ENCODE measurements at regions not wholly inside any gene's neighbourhood (a gene's known extent, or its start where the extent isn't known, plus 50 kb on each side); places are given as distances from the start of the nearest gene placed in this dataset.

DNA sequence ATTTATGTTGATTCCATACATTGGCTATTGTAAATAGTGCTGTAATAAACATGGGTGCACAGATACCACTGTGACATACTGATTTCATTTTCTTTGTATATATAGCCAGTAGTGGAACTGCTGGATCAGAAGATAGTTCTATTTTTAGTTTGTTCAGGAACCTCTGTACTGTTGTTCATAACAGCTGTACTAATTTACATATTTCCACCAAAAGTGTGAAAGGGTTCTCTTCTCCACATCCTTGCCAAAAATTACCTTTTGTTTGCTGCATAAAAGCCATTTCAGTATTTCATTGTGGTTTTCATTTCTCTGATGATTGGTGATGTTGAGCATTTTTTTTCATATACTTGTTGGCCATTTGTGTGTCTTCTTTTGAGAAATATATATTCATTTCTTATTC lies 1962.1 kb downstream of the PCDH9 start:
- TF ChIP-seq SRF (IDR thresholded peaks at IDR 0.05; ENCODE audit: low read depth) = no peak
- TF ChIP-seq CTCF (IDR thresholded peaks at IDR 0.05 in 2 of 3, conservative IDR thresholded peaks at IDR 0.05 in 1 of 3; ENCODE audit: borderline replicate concordance in 1 of 3, insufficient read depth in 1 of 3, low read depth in 2 of 3, low read length in 2 of 3) = no peak
- no peak for TF ChIP-seq FOSL1 (IDR thresholded peaks at IDR 0.05; ENCODE audit: low read depth)
- no peak for TF ChIP-seq CBX3 (IDR thresholded peaks at IDR 0.05; ENCODE audit: low read depth)
- TF ChIP-seq CEBPB (IDR thresholded peaks at IDR 0.05; ENCODE audit: low read depth) = no peak
- TF ChIP-seq RAD21 (IDR thresholded peaks at IDR 0.05; ENCODE audit: low read depth) = no peak
- TF ChIP-seq EZH2 (IDR thresholded peaks at IDR 0.05) = no peak
- no peak for TF ChIP-seq YY1 (IDR thresholded peaks at IDR 0.05; ENCODE audit: extremely low read depth, insufficient replicate concordance, low read depth, low read length)

Measured in HCT116 (cell line).